Osteoblast (primary cell): ENCODE measurements at regions not wholly inside any gene's neighbourhood (a gene's known extent, or its start where the extent isn't known, plus 50 kb on each side); places are given as distances from the start of the nearest gene placed in this dataset.

Experiments
- DNase-seq: peaks from one replicate; pipeline ENCODE4 v3.0.0; 2011; ENCODE audit warnings: low spot score, mixed read lengths; ENCODE audit not compliant: insufficient read length; ENCODE audit errors: missing footprints
- H2AFZ ChIP-seq: 2 replicates; pipeline ENCODE4 v1.6.0; 2011; ENCODE audit warnings: mild to moderate bottlenecking, low read length
- H3K27ac ChIP-seq: 2 replicates; pipeline ENCODE4 v1.5.1; 2011; ENCODE audit warnings: mild to moderate bottlenecking, low read depth, low read length, moderate library complexity
- H3K27me3 ChIP-seq: 2 replicates; pipeline ENCODE4 v1.6.0; 2012; ENCODE audit warnings: mild to moderate bottlenecking, control low read depth, inconsistent platforms, low read length, moderate library complexity; ENCODE audit not compliant: insufficient read depth
- H3K36me3 ChIP-seq: 2 replicates; pipeline ENCODE4 v1.5.1; 2011; ENCODE audit warnings: mild to moderate bottlenecking, low read length, control low read depth, moderate library complexity; ENCODE audit not compliant: insufficient read depth
- H3K4me1 ChIP-seq: 2 replicates; pipeline ENCODE4 v1.5.1; 2011; ENCODE audit warnings: mild to moderate bottlenecking, low read length, control low read depth, moderate library complexity; ENCODE audit not compliant: insufficient read depth
- H3K4me2 ChIP-seq: 2 replicates; pipeline ENCODE4 v1.6.0; 2011; ENCODE audit warnings: mild to moderate bottlenecking, low read length; ENCODE audit not compliant: insufficient read depth
- H3K4me3 ChIP-seq: fragments of 200-600 bp; sonication (generic); 3 replicates; pipeline ENCODE4 v1.5.1; 2012; ENCODE audit warnings: mild to moderate bottlenecking, low read length, inconsistent platforms; ENCODE audit not compliant: insufficient read depth
- H3K79me2 ChIP-seq: 2 replicates; pipeline ENCODE4 v1.6.0; 2012; ENCODE audit warnings: mild to moderate bottlenecking, low read length, control low read depth, inconsistent platforms; ENCODE audit not compliant: insufficient read depth
- H3K9me3 ChIP-seq: 2 replicates; pipeline ENCODE4 v1.5.1; 2011; ENCODE audit warnings: low read depth, low read length, control low read depth
- H4K20me1 ChIP-seq: 2 replicates; pipeline ENCODE4 v1.6.0; 2012; ENCODE audit warnings: mild to moderate bottlenecking, low read length, control low read depth; ENCODE audit not compliant: insufficient read depth
- TF ChIP-seq, protein P1 (sequence below): IDR thresholded peaks from 2 replicates; pipeline ENCODE4 v1.5.1; 2011; ENCODE audit warnings: mild to moderate bottlenecking, low read depth, low read length, moderate library complexity; ENCODE audit errors: extremely low read depth

- H3K79me2 ChIP-seq, result no peaks in the 10 kb centered on the region
- H3K36me3 ChIP-seq, result no peaks in the 10 kb centered on the region
- no peak overlapping the region for H3K4me3 ChIP-seq
- H3K27ac ChIP-seq, result no peak overlapping the region
- TF ChIP-seq, protein P1, sequence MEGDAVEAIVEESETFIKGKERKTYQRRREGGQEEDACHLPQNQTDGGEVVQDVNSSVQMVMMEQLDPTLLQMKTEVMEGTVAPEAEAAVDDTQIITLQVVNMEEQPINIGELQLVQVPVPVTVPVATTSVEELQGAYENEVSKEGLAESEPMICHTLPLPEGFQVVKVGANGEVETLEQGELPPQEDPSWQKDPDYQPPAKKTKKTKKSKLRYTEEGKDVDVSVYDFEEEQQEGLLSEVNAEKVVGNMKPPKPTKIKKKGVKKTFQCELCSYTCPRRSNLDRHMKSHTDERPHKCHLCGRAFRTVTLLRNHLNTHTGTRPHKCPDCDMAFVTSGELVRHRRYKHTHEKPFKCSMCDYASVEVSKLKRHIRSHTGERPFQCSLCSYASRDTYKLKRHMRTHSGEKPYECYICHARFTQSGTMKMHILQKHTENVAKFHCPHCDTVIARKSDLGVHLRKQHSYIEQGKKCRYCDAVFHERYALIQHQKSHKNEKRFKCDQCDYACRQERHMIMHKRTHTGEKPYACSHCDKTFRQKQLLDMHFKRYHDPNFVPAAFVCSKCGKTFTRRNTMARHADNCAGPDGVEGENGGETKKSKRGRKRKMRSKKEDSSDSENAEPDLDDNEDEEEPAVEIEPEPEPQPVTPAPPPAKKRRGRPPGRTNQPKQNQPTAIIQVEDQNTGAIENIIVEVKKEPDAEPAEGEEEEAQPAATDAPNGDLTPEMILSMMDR, result no peak
- no peak overlapping the region for H3K4me2 ChIP-seq
- H3K9me3 ChIP-seq, result no peaks in the 10 kb centered on the region
- H3K4me1 ChIP-seq, result no peaks in the 10 kb centered on the region
- DNase-seq, result no peak
- no peaks in the 10 kb centered on the region for H3K27me3 ChIP-seq
- H2AFZ ChIP-seq, result no peak overlapping the region
- H4K20me1 ChIP-seq, result no peaks in the 10 kb centered on the region
Observed at GRCh38 chr2:160550048-160550447, 56.4 kb upstream of the RBMS1 start.

GRCh38 chr2:160551259-160551658 lies 57.7 kb upstream of the RBMS1 start:
- H2AFZ ChIP-seq, result no peak overlapping the region
- no peaks in the 10 kb centered on the region for H3K27me3 ChIP-seq
- no peaks in the 10 kb centered on the region for H3K79me2 ChIP-seq
- no peak overlapping the region for H3K4me3 ChIP-seq
- no peaks in the 10 kb centered on the region for H3K36me3 ChIP-seq
- no peak overlapping the region for H3K4me2 ChIP-seq
- TF ChIP-seq, protein P1, result no peak
- no peak for DNase-seq
- H4K20me1 ChIP-seq, result no peaks in the 10 kb centered on the region
- H3K9me3 ChIP-seq, result no peaks in the 10 kb centered on the region
- H3K27ac ChIP-seq, result no peak overlapping the region
- no peaks in the 10 kb centered on the region for H3K4me1 ChIP-seq

GRCh38 chr2:160555420-160556071 lies 61.9 kb upstream of the RBMS1 start:
- H3K4me2 ChIP-seq, result no peak overlapping the region
- no peaks in the 10 kb centered on the region for H3K9me3 ChIP-seq
- H3K79me2 ChIP-seq, result no peaks in the 10 kb centered on the region
- no peak overlapping the region for H2AFZ ChIP-seq
- H3K36me3 ChIP-seq, result no peaks in the 10 kb centered on the region
- no peak overlapping the region for H3K27ac ChIP-seq
- DNase-seq, result no peak
- H3K4me3 ChIP-seq, result no peak overlapping the region
- H3K27me3 ChIP-seq, result no peaks in the 10 kb centered on the region
- H3K4me1 ChIP-seq, result no peaks in the 10 kb centered on the region
- TF ChIP-seq, protein P1, result no peak
- no peaks in the 10 kb centered on the region for H4K20me1 ChIP-seq

DNA sequence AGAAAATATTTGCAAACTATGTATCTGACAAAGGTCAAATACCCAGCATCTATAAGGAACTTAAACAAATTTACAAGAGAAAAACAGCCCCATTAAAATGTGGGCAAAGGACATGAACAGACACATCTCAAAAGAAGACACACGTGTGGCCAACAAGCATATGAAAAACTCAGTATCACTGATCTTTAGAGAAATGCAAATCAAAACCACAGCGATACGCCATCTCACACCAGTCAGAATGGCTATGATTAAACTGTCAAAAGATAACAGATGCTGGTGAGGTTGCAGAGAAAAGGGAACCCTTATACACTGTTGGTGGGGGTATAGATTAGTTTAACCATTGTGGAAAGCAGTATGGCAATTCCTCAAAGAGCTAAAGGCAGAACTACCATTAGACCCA lies 64.3 kb upstream of the RBMS1 start:
- Histone ChIP-seq H2AFZ (no peak overlapping the region), H3K9me3 (no peaks in the 10 kb centered on the region), H3K36me3 (no peaks in the 10 kb centered on the region), H3K27me3 (no peaks in the 10 kb centered on the region), H3K4me1 (peaks cover 16% of the 10 kb centered on the region), H3K4me3 (no peak overlapping the region), H3K4me2 (no peak overlapping the region), H4K20me1 (no peaks in the 10 kb centered on the region), H3K27ac (no peak overlapping the region), H3K79me2 (no peaks in the 10 kb centered on the region)
- TF ChIP-seq, protein P1, result no peak
- no peak for DNase-seq
